K562 (cell line): ENCODE measurements at regions not wholly inside any gene's neighbourhood (a gene's known extent, or its start where the extent isn't known, plus 50 kb on each side); places are given as distances from the start of the nearest gene placed in this dataset.

Source experiments
- ATAC-seq: fragments of 200-7000 bp; cut with Tn5 transposase; 3 replicates; pipeline ENCODE4 v1.9.1; 2020; ENCODE audit warnings: moderate library complexity
- BruUV-seq: library from RNA; stranded (reverse); fragments of 400-500 nt; replicated peaks from 2 replicates; lab custom pipeline; 2021; lab: Mats Ljungman, UMichigan
- CTCF ChIA-PET: fragments of 300-600 bp; formaldehyde crosslinking; extraction: SDS; loops from one replicate; lab custom pipeline; 2021; ENCODE audit warnings: low intra/inter-chr PET ratio; lab: Yijun Ruan, JAX
- POLR2A ChIA-PET: fragments of 300-600, 350-650 bp; sonication (Branson Sonifier 250); formaldehyde crosslinking; extraction: SDS; loops from one replicate; lab custom pipeline; 2021; ENCODE audit warnings: antibody characterized with exemption, inconsistent platforms; lab: Yijun Ruan, JAX
- DNase-seq, 4 experiments: peaks; one replicate each; pipeline versions ENCODE4 v3.0.0 to v3.0.0-alpha.2; 2011 to 2018; ENCODE audit warnings: low spot score in 3 of 4, mixed read lengths in 3 of 4; ENCODE audit errors: extremely low read depth in 1 of 4
- FAIRE-seq: peaks from 2 replicates; lab custom pipeline; 2011; peaks lifted over from hg19 to GRCh38; lab: Jason Lieb, UNC
- H2AFZ ChIP-seq: 2 replicates; pipeline ENCODE4 v1.6.0; 2011; ENCODE audit warnings: low read depth, low read length, control low read depth, inconsistent platforms
- H3K27ac ChIP-seq: fragments of 200-600 bp; 3 replicates; pipeline ENCODE4 v1.8.0; 2011; ENCODE audit warnings: low read depth, mild to moderate bottlenecking, control low read depth, inconsistent platforms, low read length, moderate library complexity, mixed read lengths; ENCODE audit errors: extremely low read depth
- H3K27me3 ChIP-seq, 2 experiments: fragments of 300-600 bp in 1 of 2; 2 replicates in 1 of 2; 3 replicates in 1 of 2; pipeline versions ENCODE4 v1.6.0 to v1.8.0; 2011; ENCODE audit warnings: inconsistent platforms in 2 of 2, low read length in 2 of 2, mild to moderate bottlenecking in 1 of 2, mixed read lengths in 1 of 2, moderate library complexity in 1 of 2; ENCODE audit not compliant: control insufficient read depth in 2 of 2, insufficient read depth in 2 of 2
- H3K36me3 ChIP-seq: fragments of 300-600 bp; 3 replicates; pipeline ENCODE4 v1.8.0; 2011; ENCODE audit warnings: mild to moderate bottlenecking, low read length, inconsistent platforms; ENCODE audit not compliant: control insufficient read depth, insufficient read depth
- H3K4me1 ChIP-seq, 2 experiments: fragments of 200-600 bp in 1 of 2; replicated peaks in 1 of 2; 2 replicates in 1 of 2; 3 replicates in 1 of 2; pipeline versions ENCODE4 v1.5.1 to v1.8.0; 2011; ENCODE audit warnings: inconsistent platforms in 2 of 2, low read length in 2 of 2, mild to moderate bottlenecking in 1 of 2, mixed read lengths in 1 of 2, moderate library complexity in 1 of 2; ENCODE audit not compliant: control insufficient read depth in 2 of 2, insufficient read depth in 2 of 2
- H3K4me2 ChIP-seq: 2 replicates; pipeline ENCODE4 v1.6.1; 2011; ENCODE audit warnings: low read length, control low read depth, inconsistent platforms, mixed read lengths; ENCODE audit not compliant: insufficient read depth
- H3K4me3 ChIP-seq: fragments of 200-600 bp; sonication (generic), shearing (Covaris generic); 2 replicates; pipeline ENCODE4 v1.5.1; 2016; ENCODE audit warnings: control low read depth, inconsistent platforms
- H3K79me2 ChIP-seq: fragments of 200-600 bp; 3 replicates; pipeline ENCODE4 v1.8.0; 2011; ENCODE audit warnings: low read length, inconsistent platforms; ENCODE audit not compliant: control insufficient read depth, insufficient read depth
- H3K9ac ChIP-seq, 2 experiments: 2 replicates each; pipeline versions ENCODE4 v1.6.0 to v1.6.1; 2011; ENCODE audit warnings: low read depth in 2 of 2, low read length in 2 of 2, control low read depth in 1 of 2, inconsistent platforms in 1 of 2, mild to moderate bottlenecking in 1 of 2, mixed read lengths in 1 of 2; ENCODE audit not compliant: insufficient read depth in 1 of 2
- H3K9me1 ChIP-seq: one replicate; pipeline ENCODE4 v1.6.0; 2011; ENCODE audit warnings: inconsistent platforms, mild to moderate bottlenecking, low read length, moderate library complexity; ENCODE audit not compliant: control insufficient read depth, insufficient read depth
- H3K9me3 ChIP-seq: replicated peaks from 2 replicates; pipeline ENCODE4 v1.5.1; 2011; ENCODE audit warnings: low read depth, low read length, inconsistent platforms; ENCODE audit not compliant: control insufficient read depth, insufficient read depth
- H4K20me1 ChIP-seq: replicated peaks from 2 replicates; pipeline ENCODE4 v1.6.1; 2011; ENCODE audit warnings: low read length, inconsistent platforms, mixed read lengths; ENCODE audit not compliant: control insufficient read depth, insufficient read depth
- BACH1 ChIP-seq: fragments of 200-800 bp; sonication (Bioruptor generic); IDR thresholded peaks from 2 replicates; pipeline ENCODE4 v1.6.1; 2016; ENCODE audit warnings: missing genetic modification characterization, missing compliant biosample characterization
- CBFA2T2 ChIP-seq: fragments of 450-650 bp; conservative IDR thresholded peaks from 2 replicates; pipeline ENCODE4 v1.6.1; 2017; ENCODE audit warnings: mild to moderate bottlenecking
- CCNT2 ChIP-seq: IDR thresholded peaks from 2 replicates; pipeline ENCODE4 v1.6.1; 2011; ENCODE audit warnings: borderline replicate concordance, low read depth, mild to moderate bottlenecking, moderate library complexity, mixed read lengths, low read length; ENCODE audit not compliant: insufficient read length; ENCODE audit errors: extremely low read depth
- ETV1 ChIP-seq: fragments of 450-650 bp; conservative IDR thresholded peaks from 2 replicates; pipeline ENCODE4 v1.6.1; 2016; ENCODE audit warnings: missing genetic modification characterization, control low read depth, low read depth, missing compliant biosample characterization
- ILK ChIP-seq: fragments of 450-650 bp; IDR thresholded peaks from 2 replicates; pipeline ENCODE4 v1.6.1; 2016; ENCODE audit warnings: missing genetic modification characterization, low read depth, mild to moderate bottlenecking, missing compliant biosample characterization, moderate library complexity, borderline replicate concordance
- KLF13 ChIP-seq: fragments of 450-650 bp; IDR thresholded peaks from 2 replicates; pipeline ENCODE4 v1.6.1; 2016; ENCODE audit warnings: missing genetic modification characterization, low read depth, mild to moderate bottlenecking, missing compliant biosample characterization, moderate library complexity, borderline replicate concordance
- NCOA6 ChIP-seq: fragments of 450-650 bp; IDR thresholded peaks from 2 replicates; pipeline ENCODE4 v1.6.1; 2017; ENCODE audit warnings: mild to moderate bottlenecking
- POLR3A ChIP-seq: IDR thresholded peaks from 2 replicates; pipeline ENCODE4 v1.6.1; 2011; ENCODE audit warnings: borderline replicate concordance, mild to moderate bottlenecking, moderate library complexity; ENCODE audit not compliant: insufficient read length, insufficient read depth; ENCODE audit errors: extremely low read depth
- PTBP1 ChIP-seq: fragments of 200-400 bp; formaldehyde crosslinking; IDR thresholded peaks from 2 replicates; pipeline ENCODE4 v1.6.1; 2017; ENCODE audit warnings: low read depth, low read length
- PYGO2 ChIP-seq: fragments of 450-650 bp; IDR thresholded peaks from 2 replicates; pipeline ENCODE4 v1.6.1; 2016; ENCODE audit warnings: mild to moderate bottlenecking, missing genetic modification characterization, moderate library complexity, missing compliant biosample characterization
- RBM22 ChIP-seq: fragments of 200-400 bp; formaldehyde crosslinking; IDR thresholded peaks from 2 replicates; pipeline ENCODE4 v1.6.1; 2018; ENCODE audit warnings: low read length, low read depth; ENCODE audit not compliant: poor library complexity, severe bottlenecking
- RHOXF2B ChIP-seq: fragments of 250-450 bp; sonication (Bioruptor Pico); conservative IDR thresholded peaks from 2 replicates; pipeline ENCODE4 v1.5.1; 2021
- ZNF175 ChIP-seq: fragments of 200-800 bp; sonication (Bioruptor generic); IDR thresholded peaks from 2 replicates; pipeline ENCODE4 v1.6.1; 2016; ENCODE audit warnings: low read depth, mild to moderate bottlenecking, missing genetic modification characterization, missing compliant biosample characterization
- ZNF316 ChIP-seq: fragments of 450-650 bp; IDR thresholded peaks from 2 replicates; pipeline ENCODE4 v1.6.1; 2016
- WGBS: fragments of 100-300 bp; shearing (Covaris generic); methylation state at CpG from one replicate; pipeline ENCODE4 v1.1.6; 2016; ENCODE audit warnings: low coverage, mixed read lengths; ENCODE audit not compliant: insufficient coverage; ENCODE audit errors: missing lambda C conversion rate; 5-methylcytosine and 5-hydroxymethylcytosine counted together
- in situ Hi-C: fragments of 300-500 bp; cut with MboI; formaldehyde crosslinking; loops from 4 replicates; pipeline ENCODE4 v1.15.0; 2018; ENCODE audit warnings: inconsistent platforms, mixed read lengths
- intact Hi-C: fragments of 100-400 bp; cut with micrococcal nuclease; formaldehyde crosslinking; loops from 2 replicates; pipeline ENCODE4 v1.14.2; 2022
- TF ChIP-seq, protein P1 (sequence below): fragments of 250-450 bp; sonication (Bioruptor Pico); IDR thresholded peaks from 2 replicates; pipeline ENCODE4 v1.5.1; 2021; ENCODE audit warnings: mild to moderate bottlenecking
- TF ChIP-seq, protein P2 (sequence below): fragments of 250-450 bp; sonication (Bioruptor Pico); IDR thresholded peaks from 2 replicates; pipeline ENCODE4 v1.8.0; 2022; ENCODE audit warnings: inconsistent platforms
- TF ChIP-seq, protein P3 (sequence below): fragments of 150-350 bp; IDR thresholded peaks from 2 replicates; pipeline ENCODE4 v1.6.1; 2014; ENCODE audit warnings: low read depth, mild to moderate bottlenecking, low read length, borderline replicate concordance

DNA sequence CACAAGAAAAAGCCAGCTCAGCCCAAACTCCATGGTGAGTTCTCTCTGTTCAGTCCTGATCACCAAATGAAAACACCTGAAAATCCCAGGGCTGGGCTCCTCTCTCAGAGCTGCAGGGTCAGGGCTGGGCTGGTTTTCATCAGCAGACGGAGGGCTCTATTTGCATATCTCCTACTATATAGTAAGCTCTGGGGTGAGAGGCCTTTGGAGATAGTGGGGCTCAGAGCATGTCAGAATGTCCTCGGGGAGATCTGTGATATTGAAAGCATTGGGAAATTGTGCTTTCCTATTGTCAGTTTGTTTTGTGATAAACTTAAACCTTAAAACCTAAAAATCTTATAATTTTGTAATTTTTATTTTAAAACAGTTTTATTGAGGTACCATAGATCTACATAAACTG, 742.6 kb downstream of the TMEM121 start:
- Histone ChIP-seq H3K27ac (no peak overlapping the region), H3K9me1 (peaks cover 2% of the 10 kb centered on the region), H3K4me2 (no peak overlapping the region), H3K4me1 (no peaks in the 10 kb centered on the region), H3K27me3 (peaks cover 0 to 6% of the 10 kb centered on the region in 2 experiments; a peak in 3 of 5 replicates), H3K4me3 (no peak overlapping the region), H3K9me3 (no peaks in the 10 kb centered on the region), H3K79me2 (no peaks in the 10 kb centered on the region), H3K9ac (no peak overlapping the region), H3K36me3 (no peaks in the 10 kb centered on the region), H4K20me1 (no peaks in the 10 kb centered on the region), H2AFZ (no peak overlapping the region)
- FAIRE-seq = no peak
- 2% methylated on average over 2 of the region's 2 CpGs for WGBS
- ATAC-seq = no peak
- DNase-seq = no peak
- no TSS peak for BruUV-seq
- POLR2A ChIA-PET = interaction anchor here (0.6 kb wide), 1 partner anchor 249 kb away, joined by 3 read pairs; no protein-coding TSS in a partner anchor
- in situ Hi-C loops = no loop called here
- intact Hi-C loops = no loop called here
- CTCF ChIA-PET = interaction anchor here (0.6 to 0.7 kb wide), 2 partner anchors 208 to 294 kb away, joined by 3 to 5 read pairs; no protein-coding TSS in a partner anchor
- TF ChIP-seq BACH1 (tag) (no peak), NCOA6 (no peak), ETV1 (tag) (no peak), ZNF175 (no peak), PYGO2 (tag) (no peak), KLF13 (tag) (no peak), RHOXF2B (CRISPR knock-in tag) (no peak), RBM22 (no peak), PTBP1 (no peak), ILK (tag) (no peak), CBFA2T2 (no peak), ZNF316 (no peak), POLR3A (no peak), CCNT2 (no peak)
- TF ChIP-seq, protein P1, sequence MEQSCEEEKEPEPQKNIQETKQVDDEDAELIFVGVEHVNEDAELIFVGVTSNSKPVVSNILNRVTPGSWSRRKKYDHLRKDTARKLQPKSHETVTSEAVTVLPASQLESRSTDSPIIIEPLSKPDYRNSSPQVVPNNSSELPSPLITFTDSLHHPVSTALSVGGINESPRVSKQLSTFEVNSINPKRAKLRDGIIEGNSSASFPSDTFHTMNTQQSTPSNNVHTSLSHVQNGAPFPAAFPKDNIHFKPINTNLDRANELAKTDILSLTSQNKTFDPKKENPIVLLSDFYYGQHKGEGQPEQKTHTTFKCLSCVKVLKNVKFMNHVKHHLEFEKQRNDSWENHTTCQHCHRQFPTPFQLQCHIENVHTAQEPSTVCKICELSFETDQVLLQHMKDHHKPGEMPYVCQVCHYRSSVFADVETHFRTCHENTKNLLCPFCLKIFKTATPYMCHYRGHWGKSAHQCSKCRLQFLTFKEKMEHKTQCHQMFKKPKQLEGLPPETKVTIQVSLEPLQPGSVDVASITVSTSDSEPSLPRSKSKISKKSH (CRISPR knock-in tag) = no peak
- TF ChIP-seq, protein P2, sequence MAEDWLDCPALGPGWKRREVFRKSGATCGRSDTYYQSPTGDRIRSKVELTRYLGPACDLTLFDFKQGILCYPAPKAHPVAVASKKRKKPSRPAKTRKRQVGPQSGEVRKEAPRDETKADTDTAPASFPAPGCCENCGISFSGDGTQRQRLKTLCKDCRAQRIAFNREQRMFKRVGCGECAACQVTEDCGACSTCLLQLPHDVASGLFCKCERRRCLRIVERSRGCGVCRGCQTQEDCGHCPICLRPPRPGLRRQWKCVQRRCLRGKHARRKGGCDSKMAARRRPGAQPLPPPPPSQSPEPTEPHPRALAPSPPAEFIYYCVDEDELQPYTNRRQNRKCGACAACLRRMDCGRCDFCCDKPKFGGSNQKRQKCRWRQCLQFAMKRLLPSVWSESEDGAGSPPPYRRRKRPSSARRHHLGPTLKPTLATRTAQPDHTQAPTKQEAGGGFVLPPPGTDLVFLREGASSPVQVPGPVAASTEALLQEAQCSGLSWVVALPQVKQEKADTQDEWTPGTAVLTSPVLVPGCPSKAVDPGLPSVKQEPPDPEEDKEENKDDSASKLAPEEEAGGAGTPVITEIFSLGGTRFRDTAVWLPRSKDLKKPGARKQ (CRISPR knock-in tag) = no peak
- TF ChIP-seq, protein P3, sequence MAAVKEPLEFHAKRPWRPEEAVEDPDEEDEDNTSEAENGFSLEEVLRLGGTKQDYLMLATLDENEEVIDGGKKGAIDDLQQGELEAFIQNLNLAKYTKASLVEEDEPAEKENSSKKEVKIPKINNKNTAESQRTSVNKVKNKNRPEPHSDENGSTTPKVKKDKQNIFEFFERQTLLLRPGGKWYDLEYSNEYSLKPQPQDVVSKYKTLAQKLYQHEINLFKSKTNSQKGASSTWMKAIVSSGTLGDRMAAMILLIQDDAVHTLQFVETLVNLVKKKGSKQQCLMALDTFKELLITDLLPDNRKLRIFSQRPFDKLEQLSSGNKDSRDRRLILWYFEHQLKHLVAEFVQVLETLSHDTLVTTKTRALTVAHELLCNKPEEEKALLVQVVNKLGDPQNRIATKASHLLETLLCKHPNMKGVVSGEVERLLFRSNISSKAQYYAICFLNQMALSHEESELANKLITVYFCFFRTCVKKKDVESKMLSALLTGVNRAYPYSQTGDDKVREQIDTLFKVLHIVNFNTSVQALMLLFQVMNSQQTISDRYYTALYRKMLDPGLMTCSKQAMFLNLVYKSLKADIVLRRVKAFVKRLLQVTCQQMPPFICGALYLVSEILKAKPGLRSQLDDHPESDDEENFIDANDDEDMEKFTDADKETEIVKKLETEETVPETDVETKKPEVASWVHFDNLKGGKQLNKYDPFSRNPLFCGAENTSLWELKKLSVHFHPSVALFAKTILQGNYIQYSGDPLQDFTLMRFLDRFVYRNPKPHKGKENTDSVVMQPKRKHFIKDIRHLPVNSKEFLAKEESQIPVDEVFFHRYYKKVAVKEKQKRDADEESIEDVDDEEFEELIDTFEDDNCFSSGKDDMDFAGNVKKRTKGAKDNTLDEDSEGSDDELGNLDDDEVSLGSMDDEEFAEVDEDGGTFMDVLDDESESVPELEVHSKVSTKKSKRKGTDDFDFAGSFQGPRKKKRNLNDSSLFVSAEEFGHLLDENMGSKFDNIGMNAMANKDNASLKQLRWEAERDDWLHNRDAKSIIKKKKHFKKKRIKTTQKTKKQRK = no peak
